ENCODE measurements at regions not wholly inside any gene's neighbourhood (a gene's known extent, or its start where the extent isn't known, plus 50 kb on each side); places are given as distances from the start of the nearest gene placed in this dataset.

DNA sequence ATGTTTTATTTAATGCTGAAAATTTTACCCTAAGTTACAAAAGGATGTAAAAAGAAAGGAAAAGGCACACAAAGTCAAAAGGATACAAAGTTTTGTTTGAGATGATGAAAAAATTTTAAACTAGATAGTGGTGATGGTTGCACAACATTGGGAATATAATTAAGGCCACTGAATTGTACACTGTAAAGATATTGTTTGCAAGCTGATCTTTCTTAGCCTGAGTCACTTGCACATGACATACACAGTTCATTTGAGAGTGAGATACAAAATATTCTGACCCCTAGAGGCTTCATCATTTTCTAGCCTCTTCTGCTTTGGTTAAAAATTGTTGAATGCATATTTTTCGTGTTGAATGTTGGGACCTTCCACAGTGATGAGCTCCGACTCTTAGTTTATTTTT, 462.6 kb downstream of the HDGFL1 start:
- POLR2A ChIA-PET: no interaction called here
- no peak overlapping the region for H3K4me3 ChIP-seq (ENCODE audit: low read depth, low read length)
- TF ChIP-seq, protein P1, sequence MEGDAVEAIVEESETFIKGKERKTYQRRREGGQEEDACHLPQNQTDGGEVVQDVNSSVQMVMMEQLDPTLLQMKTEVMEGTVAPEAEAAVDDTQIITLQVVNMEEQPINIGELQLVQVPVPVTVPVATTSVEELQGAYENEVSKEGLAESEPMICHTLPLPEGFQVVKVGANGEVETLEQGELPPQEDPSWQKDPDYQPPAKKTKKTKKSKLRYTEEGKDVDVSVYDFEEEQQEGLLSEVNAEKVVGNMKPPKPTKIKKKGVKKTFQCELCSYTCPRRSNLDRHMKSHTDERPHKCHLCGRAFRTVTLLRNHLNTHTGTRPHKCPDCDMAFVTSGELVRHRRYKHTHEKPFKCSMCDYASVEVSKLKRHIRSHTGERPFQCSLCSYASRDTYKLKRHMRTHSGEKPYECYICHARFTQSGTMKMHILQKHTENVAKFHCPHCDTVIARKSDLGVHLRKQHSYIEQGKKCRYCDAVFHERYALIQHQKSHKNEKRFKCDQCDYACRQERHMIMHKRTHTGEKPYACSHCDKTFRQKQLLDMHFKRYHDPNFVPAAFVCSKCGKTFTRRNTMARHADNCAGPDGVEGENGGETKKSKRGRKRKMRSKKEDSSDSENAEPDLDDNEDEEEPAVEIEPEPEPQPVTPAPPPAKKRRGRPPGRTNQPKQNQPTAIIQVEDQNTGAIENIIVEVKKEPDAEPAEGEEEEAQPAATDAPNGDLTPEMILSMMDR (IDR thresholded peaks at IDR 0.05; ENCODE audit: insufficient read depth, low read length, missing control alignments): no peak
- no peak for DNase-seq (ENCODE audit: low read depth, low spot score)
- CTCF ChIA-PET: interaction anchor here (0.7 to 1.3 kb wide), 2 partner anchors 12 to 141 kb away, joined by 3 to 4 read pairs; no protein-coding TSS in a partner anchor

DNA sequence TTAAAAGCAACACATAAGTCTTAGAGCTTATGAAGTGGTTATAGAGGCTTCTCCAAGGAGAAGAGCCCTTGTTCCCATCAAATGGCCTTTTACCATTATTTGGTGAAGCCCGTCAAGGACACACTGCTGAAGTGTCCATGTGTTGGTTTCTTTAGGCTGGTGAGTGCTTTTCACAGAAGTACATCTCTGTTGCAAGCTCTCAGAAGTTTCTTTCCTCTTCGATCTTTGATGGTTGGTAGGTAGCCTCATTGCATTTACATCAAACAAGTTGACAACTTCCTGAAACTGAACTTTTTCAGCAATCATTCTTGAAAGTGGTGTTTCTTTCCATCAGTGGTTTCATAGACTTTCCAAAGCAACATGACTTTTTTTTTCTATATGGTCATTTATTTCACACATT, 465.6 kb downstream of the HDGFL1 start:
- ChIA-PET POLR2A (no interaction called here), CTCF (no interaction called here)
- no peak overlapping the region for H3K4me3 ChIP-seq (ENCODE audit: low read depth, low read length)
- TF ChIP-seq, protein P1 (IDR thresholded peaks at IDR 0.05; ENCODE audit: insufficient read depth, low read length, missing control alignments): no peak
- DNase-seq (ENCODE audit: low read depth, low spot score): no peak

DNA sequence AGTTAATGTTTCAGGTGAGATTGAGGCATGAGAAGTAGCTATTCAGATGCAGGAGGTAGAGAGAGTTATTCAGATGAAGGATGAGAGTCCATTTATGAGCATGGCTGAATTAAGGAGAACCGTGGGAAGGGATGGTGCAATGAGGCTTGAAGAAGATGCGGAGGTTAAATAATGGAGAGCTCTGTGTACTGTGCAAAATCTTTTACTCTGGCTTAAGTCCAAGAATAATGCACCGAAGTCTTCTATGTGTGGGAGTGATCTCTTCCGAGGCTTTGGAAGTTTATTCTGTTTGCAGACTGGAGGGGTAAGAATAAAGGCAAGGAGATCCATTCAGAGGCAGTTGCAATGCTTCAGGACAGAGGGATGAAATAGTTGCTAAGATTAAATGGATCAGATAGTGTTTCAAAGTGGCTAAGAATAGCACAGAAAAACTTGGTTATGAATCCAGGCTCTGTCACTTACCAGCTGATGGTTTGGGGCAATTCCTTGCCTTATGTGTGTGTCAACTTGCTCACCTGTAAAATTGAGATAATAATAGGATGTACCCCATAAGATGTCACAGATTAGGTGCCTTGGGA, 467.1 kb downstream of the HDGFL1 start:
- DNase-seq (ENCODE audit: low read depth, low spot score): no peak
- TF ChIP-seq, protein P1 (IDR thresholded peaks at IDR 0.05; ENCODE audit: insufficient read depth, low read length, missing control alignments): no peak
- CTCF ChIA-PET: interaction anchor here (1.2 kb wide), 1 partner anchor 14 kb away, joined by 3 read pairs; no protein-coding TSS in a partner anchor
- H3K4me3 ChIP-seq (ENCODE audit: low read depth, low read length): no peak overlapping the region
- POLR2A ChIA-PET: no interaction called here

DNA sequence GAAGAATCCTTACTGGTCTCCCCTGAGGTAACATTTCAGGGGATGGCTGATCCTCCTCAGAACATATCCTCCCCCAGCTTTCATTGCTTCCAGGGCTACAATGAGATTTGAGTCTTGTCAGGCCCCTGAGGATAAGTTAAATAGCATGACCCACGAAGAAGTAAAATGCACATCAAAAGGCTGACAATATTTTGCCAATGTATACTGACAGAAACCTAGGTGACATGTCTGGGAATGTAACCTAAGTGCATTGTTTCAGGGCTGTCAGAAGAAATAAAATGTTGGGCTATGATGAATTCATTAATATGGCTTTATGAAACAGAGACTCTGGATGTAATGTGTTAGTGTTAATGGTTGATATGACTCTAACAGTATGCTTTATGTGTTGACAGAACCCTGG, 471.5 kb downstream of the HDGFL1 start:
- CTCF ChIA-PET: no interaction called here
- POLR2A ChIA-PET: no interaction called here
- no peak overlapping the region for H3K4me3 ChIP-seq (ENCODE audit: low read depth, low read length)
- DNase-seq (ENCODE audit: low read depth, low spot score): no peak
- TF ChIP-seq, protein P1 (IDR thresholded peaks at IDR 0.05; ENCODE audit: insufficient read depth, low read length, missing control alignments): no peak

DNA sequence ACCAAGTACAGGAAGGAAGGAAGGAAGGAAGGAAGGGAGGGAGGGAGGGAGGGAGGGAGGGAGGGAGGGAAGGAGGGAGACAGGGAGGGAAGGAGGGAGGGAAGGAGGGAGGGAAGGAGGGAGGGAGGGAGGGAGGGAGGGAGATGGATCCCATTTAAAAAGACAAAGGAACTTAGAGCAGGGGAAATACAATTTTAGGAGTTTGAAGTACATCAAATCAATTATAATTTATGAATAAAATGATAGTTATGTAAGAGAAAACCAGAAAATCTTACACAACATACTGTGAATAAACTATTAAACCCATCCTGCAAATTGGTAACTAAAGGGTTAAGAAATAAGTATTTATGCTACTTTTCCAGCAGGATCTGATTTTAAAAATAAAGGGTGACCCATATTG, 475.9 kb downstream of the HDGFL1 start:
- DNase-seq (ENCODE audit: low read depth, low spot score): no peak
- ChIA-PET CTCF (no interaction called here), POLR2A (no interaction called here)
- TF ChIP-seq, protein P1 (IDR thresholded peaks at IDR 0.05; ENCODE audit: insufficient read depth, low read length, missing control alignments): no peak
- H3K4me3 ChIP-seq (ENCODE audit: low read depth, low read length): no peak overlapping the region

DNA sequence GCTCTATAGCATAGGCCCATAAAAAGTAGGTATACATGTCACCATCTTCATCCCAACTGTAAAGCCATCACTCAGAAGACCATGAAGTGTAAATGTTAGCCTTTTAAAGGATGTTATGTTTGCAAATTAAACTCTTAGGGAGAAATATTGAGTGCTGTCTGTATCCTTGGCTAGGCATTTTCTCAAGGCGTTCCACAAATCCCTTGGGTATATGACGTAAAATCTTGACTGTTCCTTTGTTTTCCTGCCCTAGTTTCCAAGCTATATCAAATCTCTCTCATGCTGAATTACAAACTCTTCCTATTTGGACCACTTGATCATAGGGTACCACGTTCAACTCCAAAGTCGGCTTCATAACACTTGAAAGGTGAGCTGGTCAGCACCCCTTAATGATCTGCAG, 486.2 kb downstream of the HDGFL1 start:
- ChIA-PET CTCF (no interaction called here), POLR2A (no interaction called here)
- DNase-seq (ENCODE audit: low read depth, low spot score): no peak
- no peak overlapping the region for H3K4me3 ChIP-seq (ENCODE audit: low read depth, low read length)
- TF ChIP-seq, protein P1 (IDR thresholded peaks at IDR 0.05; ENCODE audit: insufficient read depth, low read length, missing control alignments): no peak
